H9 (cell line): ENCODE measurements at regions not wholly inside any gene's neighbourhood (a gene's known extent, or its start where the extent isn't known, plus 50 kb on each side); places are given as distances from the start of the nearest gene placed in this dataset.

Experiments
- DNase-seq: peaks from one replicate; pipeline ENCODE4 v3.0.0-alpha.2; 2017
- H2AFZ ChIP-seq: one replicate; pipeline ENCODE4 v1.6.1; 2013; ENCODE audit warnings: mild to moderate bottlenecking, low read length, control low read depth, moderate library complexity
- H2AK5ac ChIP-seq: 2 replicates; pipeline ENCODE4 v1.6.1; 2013; ENCODE audit warnings: low read length, control low read depth, mixed read lengths; ENCODE audit not compliant: insufficient read length
- H2BK120ac ChIP-seq: one replicate; pipeline ENCODE4 v1.6.1; 2013; ENCODE audit warnings: low read depth, mild to moderate bottlenecking, low read length, control low read depth, inconsistent platforms; ENCODE audit not compliant: poor library complexity, severe bottlenecking
- H2BK12ac ChIP-seq: 2 replicates; pipeline ENCODE4 v1.6.1; 2013; ENCODE audit warnings: low read length, control low read depth, mixed read lengths, low read depth; ENCODE audit not compliant: insufficient read length
- H2BK15ac ChIP-seq: 2 replicates; pipeline ENCODE4 v1.6.1; 2013; ENCODE audit warnings: low read depth, low read length, control low read depth
- H2BK20ac ChIP-seq: one replicate; pipeline ENCODE4 v1.6.1; 2013; ENCODE audit warnings: low read depth, mild to moderate bottlenecking, low read length, control low read depth, inconsistent platforms; ENCODE audit not compliant: poor library complexity, severe bottlenecking
- H2BK5ac ChIP-seq: 2 replicates; pipeline ENCODE4 v1.6.1; 2013; ENCODE audit warnings: low read length, control low read depth, mixed read lengths; ENCODE audit not compliant: insufficient read length
- H3K14ac ChIP-seq: 2 replicates; pipeline ENCODE4 v1.6.1; 2013; ENCODE audit warnings: low read length, control low read depth; ENCODE audit not compliant: insufficient read depth
- H3K18ac ChIP-seq: 2 replicates; pipeline ENCODE4 v1.6.1; 2013; ENCODE audit warnings: low read depth, mild to moderate bottlenecking, mixed read lengths, low read length, control low read depth; ENCODE audit not compliant: insufficient read length
- H3K23ac ChIP-seq: 2 replicates; pipeline ENCODE4 v1.6.1; 2013; ENCODE audit warnings: low read length, control low read depth, mixed read lengths, low read depth; ENCODE audit not compliant: insufficient read length
- H3K23me2 ChIP-seq: 2 replicates; pipeline ENCODE4 v1.6.1; 2013; ENCODE audit warnings: low read depth, mild to moderate bottlenecking, mixed read lengths, low read length, control low read depth; ENCODE audit not compliant: insufficient read length, poor library complexity, severe bottlenecking
- H3K27ac ChIP-seq: 2 replicates; pipeline ENCODE4 v1.5.1; 2013; ENCODE audit warnings: low read length, control low read depth, mixed read lengths, low read depth; ENCODE audit not compliant: insufficient read length
- H3K27me3 ChIP-seq: 2 replicates; pipeline ENCODE4 v1.6.1; 2013; ENCODE audit warnings: low read length, control low read depth, inconsistent platforms; ENCODE audit not compliant: insufficient read depth
- H3K4ac ChIP-seq: 2 replicates; pipeline ENCODE4 v1.6.1; 2013; ENCODE audit warnings: low read depth, mild to moderate bottlenecking, control low read depth, inconsistent platforms, low read length, moderate library complexity
- H3K4me1 ChIP-seq: 2 replicates; pipeline ENCODE4 v1.6.1; 2013; ENCODE audit warnings: low read length, control low read depth, inconsistent platforms; ENCODE audit not compliant: insufficient read depth
- H3K4me2 ChIP-seq: 2 replicates; pipeline ENCODE4 v1.6.1; 2013; ENCODE audit warnings: low read length, control low read depth, mixed read lengths; ENCODE audit not compliant: insufficient read length, insufficient read depth
- H3K56ac ChIP-seq: 2 replicates; pipeline ENCODE4 v1.6.1; 2013; ENCODE audit warnings: low read depth, mild to moderate bottlenecking, mixed read lengths, low read length, control low read depth; ENCODE audit not compliant: insufficient read length
- H3K79me1 ChIP-seq: 2 replicates; pipeline ENCODE4 v1.6.1; 2013; ENCODE audit warnings: low read depth, mild to moderate bottlenecking, moderate library complexity, low read length, control low read depth, inconsistent platforms; ENCODE audit not compliant: insufficient read depth, poor library complexity, severe bottlenecking
- H3K79me2 ChIP-seq: 2 replicates; pipeline ENCODE4 v1.6.1; 2013; ENCODE audit warnings: low read length, control low read depth, inconsistent platforms; ENCODE audit not compliant: insufficient read depth
- H3K9ac ChIP-seq: 2 replicates; pipeline ENCODE4 v1.6.1; 2013; ENCODE audit warnings: low read length, control low read depth, mixed read lengths; ENCODE audit not compliant: insufficient read length; ENCODE audit errors: extremely low read depth
- H3K9me3 ChIP-seq: one replicate; pipeline ENCODE4 v1.6.1; 2013; ENCODE audit warnings: low read depth, low read length, inconsistent platforms; ENCODE audit not compliant: control insufficient read depth
- H3T11ph ChIP-seq: one replicate; pipeline ENCODE4 v1.6.1; 2013; ENCODE audit warnings: mild to moderate bottlenecking, low read length, control low read depth, inconsistent platforms
- H4K20me1 ChIP-seq: one replicate; pipeline ENCODE4 v1.6.1; 2013; ENCODE audit not compliant: control insufficient read depth, insufficient read length, insufficient read depth
- H4K5ac ChIP-seq: 2 replicates; pipeline ENCODE4 v1.6.1; 2013; ENCODE audit warnings: low read depth, mild to moderate bottlenecking, mixed read lengths, low read length, control low read depth; ENCODE audit not compliant: insufficient read length
- H4K8ac ChIP-seq: replicated peaks from 2 replicates; pipeline ENCODE4 v1.6.1; 2013; ENCODE audit warnings: low read length, control low read depth, mixed read lengths, low read depth; ENCODE audit not compliant: insufficient read length
- H4K91ac ChIP-seq: 2 replicates; pipeline ENCODE4 v1.6.1; 2013; ENCODE audit warnings: low read depth, mild to moderate bottlenecking, moderate library complexity, mixed read lengths, low read length, control low read depth; ENCODE audit not compliant: insufficient read length
- H3K27ac Mint-ChIP-seq, 3 experiments: 2 replicates in 2 of 3; 3 replicates in 1 of 3; pipeline ENCODE4 v1.8.0; 2020 to 2021; ENCODE audit warnings: mixed read lengths in 3 of 3, mild to moderate bottlenecking in 1 of 3, moderate library complexity in 1 of 3
- H3K27me3 Mint-ChIP-seq: 2 replicates; pipeline ENCODE4 v1.8.0; 2021; ENCODE audit warnings: low read depth, mild to moderate bottlenecking, moderate library complexity, mixed read lengths
- H3K36me3 Mint-ChIP-seq, 3 experiments: 2 replicates in 2 of 3; 3 replicates in 1 of 3; pipeline ENCODE4 v1.8.0; 2020 to 2021; ENCODE audit warnings: low read depth in 3 of 3, mixed read lengths in 3 of 3; ENCODE audit not compliant: insufficient read depth in 1 of 3
- H3K4me1 Mint-ChIP-seq, 2 experiments: 2 replicates each; pipeline ENCODE4 v1.8.0; 2020; ENCODE audit warnings: mixed read lengths in 2 of 2
- H3K4me3 Mint-ChIP-seq, 2 experiments: 2 replicates in 1 of 2; 3 replicates in 1 of 2; pipeline ENCODE4 v1.8.0; 2020 to 2021; ENCODE audit warnings: mild to moderate bottlenecking in 2 of 2, mixed read lengths in 2 of 2, moderate library complexity in 1 of 2
- H3K9me3 Mint-ChIP-seq, 2 experiments: 2 replicates in 1 of 2; 3 replicates in 1 of 2; pipeline ENCODE4 v1.8.0; 2020; ENCODE audit warnings: mild to moderate bottlenecking in 2 of 2, mixed read lengths in 2 of 2, moderate library complexity in 1 of 2
- CTCF ChIP-seq: fragments of 200-600 bp; sonication (generic); conservative IDR thresholded peaks from 3 replicates; pipeline ENCODE4 v1.8.0; 2021; ENCODE audit warnings: antibody characterized with exemption, mild to moderate bottlenecking
- WGBS: extraction: QIAGEN DNeasy Blood & Tissue Kit; methylation state at CpG from one replicate; pipeline ENCODE4 v1.1.7; 2013; ENCODE audit warnings: missing lambda C conversion rate, low lambda C conversion rate, mixed read lengths; ENCODE audit not compliant: insufficient read length; ENCODE audit errors: extremely low coverage; 5-methylcytosine and 5-hydroxymethylcytosine counted together

- no peak overlapping the region for H2BK120ac ChIP-seq
- H3K18ac ChIP-seq = no peak overlapping the region
- H4K8ac ChIP-seq = no peak overlapping the region
- peaks cover 15% of the 10 kb centered on the region for H3K9me3 ChIP-seq
- no peak for TF ChIP-seq CTCF
- no peaks in the 10 kb centered on the region for H4K20me1 ChIP-seq
- no peak overlapping the region for H3K23ac ChIP-seq
- no peak overlapping the region for H3K4me3 Mint-ChIP-seq
- H3K23me2 ChIP-seq = no peaks in the 10 kb centered on the region
- H2BK12ac ChIP-seq = no peak overlapping the region
- no peak overlapping the region for H3K56ac ChIP-seq
- H3K9me3 Mint-ChIP-seq = peaks cover 26 to 29% of the 10 kb centered on the region in 2 experiments
- no peak overlapping the region for H2BK5ac ChIP-seq
- H3K4me2 ChIP-seq = no peak overlapping the region
- no peaks in the 10 kb centered on the region for H3K79me2 ChIP-seq
- H3K9ac ChIP-seq = no peak overlapping the region
- H4K5ac ChIP-seq = no peak overlapping the region
- H3T11ph ChIP-seq = no peak overlapping the region
- H3K4me1 ChIP-seq = no peaks in the 10 kb centered on the region
- no peak overlapping the region for H4K91ac ChIP-seq
- peaks cover 4 to 26% (median 18%) of the 10 kb centered on the region in 3 experiments for H3K36me3 Mint-ChIP-seq
- no CpG with 5 or more reads among the region's 2 CpGs for WGBS
- DNase-seq = no peak
- H3K14ac ChIP-seq = no peak overlapping the region
- no peak overlapping the region for H3K4ac ChIP-seq
- no peaks in the 10 kb centered on the region for H3K27me3 Mint-ChIP-seq
- H3K4me1 Mint-ChIP-seq = no peaks in the 10 kb centered on the region
- no peak overlapping the region for H3K27ac Mint-ChIP-seq
- H3K27ac ChIP-seq = no peak overlapping the region
- H2AK5ac ChIP-seq = no peak overlapping the region
- no peak overlapping the region; the same call in 1 of the 2 replicates for H2BK15ac ChIP-seq
- no peaks in the 10 kb centered on the region for H3K27me3 ChIP-seq
- H3K79me1 ChIP-seq = no peaks in the 10 kb centered on the region
- H2AFZ ChIP-seq = no peak overlapping the region
- no peak overlapping the region for H2BK20ac ChIP-seq
These were observed 972.1 kb downstream of the SLITRK5 start for GRCh38 chr13:88643233-88643632.
